Peyer's patch (tissue), 4 donors: ENCODE measurements at regions not wholly inside any gene's neighbourhood (a gene's known extent, or its start where the extent isn't known, plus 50 kb on each side); places are given as distances from the start of the nearest gene placed in this dataset.

ENCODE experiments used
- DNase-seq, 3 donors: peaks; one replicate each; pipeline ENCODE4 v3.0.0-alpha.2; 2017 to 2019
- H3K27ac ChIP-seq, 4 donors: fragments of 200-600 bp; sonication (generic); one replicate each; pipeline ENCODE4 v1.5.1; 2016 to 2019
- H3K27me3 ChIP-seq, 2 donors: fragments of 200-600 bp; sonication (generic); one replicate each; pipeline ENCODE4 v1.5.1; 2019
- H3K36me3 ChIP-seq, 3 donors: fragments of 200-600 bp; sonication (generic); one replicate each; pipeline ENCODE4 v1.5.1; 2016 to 2019
- H3K4me1 ChIP-seq, 4 donors: fragments of 200-600 bp; sonication (generic); one replicate each; pipeline ENCODE4 v1.5.1; 2016 to 2019
- H3K4me3 ChIP-seq, 4 donors: fragments of 200-600 bp; sonication (generic); 1 replicate in 3 of 4; 2 replicates in 1 of 4; pipeline ENCODE4 v1.5.1; 2016 to 2019; ENCODE audit warnings: mild to moderate bottlenecking in 1 of 4
- H3K9me3 ChIP-seq, 4 donors: fragments of 200-600 bp; sonication (generic); one replicate each; pipeline ENCODE4 v1.5.1; 2016 to 2019; ENCODE audit warnings: mild to moderate bottlenecking in 1 of 4
- CTCF ChIP-seq, 6 experiments: fragments of 450-650 bp in 4 of 6; fragments of 200-600 bp in 2 of 6; sonication (generic) in 1 of 6; IDR thresholded peaks; one replicate each; pipeline ENCODE4 v1.5.1; 2017 to 2019; ENCODE audit warnings: antibody characterized with exemption in 6 of 6, mild to moderate bottlenecking in 3 of 6, moderate library complexity in 1 of 6
- POLR2A ChIP-seq, 2 donors: fragments of 450-650 bp; IDR thresholded peaks; one replicate each; pipeline ENCODE4 v1.5.1; 2017; ENCODE audit warnings: antibody characterized with exemption in 2 of 2, mild to moderate bottlenecking in 2 of 2, moderate library complexity in 2 of 2

- no peak overlapping the region for H3K4me3 ChIP-seq
- H3K27ac ChIP-seq: no peak overlapping the region
- H3K4me1 ChIP-seq: no peaks in the 10 kb centered on the region
- no peaks in the 10 kb centered on the region for H3K9me3 ChIP-seq
- no peak for DNase-seq
- H3K36me3 ChIP-seq: no peaks in the 10 kb centered on the region
- H3K27me3 ChIP-seq: no peaks in the 10 kb centered on the region
- TF ChIP-seq CTCF (IDR thresholded peaks at IDR 0.05): no peak
- TF ChIP-seq POLR2A (IDR thresholded peaks at IDR 0.05): no peak
These were observed 745.6 kb upstream of the FAM241A start for GRCh38 chr4:111399623-111400022.

GRCh38 chr4:111400741-111401140 lies 744.5 kb upstream of the FAM241A start:
- Histone ChIP-seq H3K4me1 (no peaks in the 10 kb centered on the region), H3K27ac (no peak overlapping the region), H3K27me3 (no peaks in the 10 kb centered on the region), H3K36me3 (no peaks in the 10 kb centered on the region), H3K9me3 (no peaks in the 10 kb centered on the region), H3K4me3 (no peak overlapping the region)
- DNase-seq: no peak
- TF ChIP-seq CTCF (IDR thresholded peaks at IDR 0.05): no peak
- no peak for TF ChIP-seq POLR2A (IDR thresholded peaks at IDR 0.05)

GRCh38 chr4:111404673-111405072 lies 740.6 kb upstream of the FAM241A start:
- no peak for DNase-seq
- Histone ChIP-seq H3K36me3 (no peaks in the 10 kb centered on the region), H3K27me3 (no peaks in the 10 kb centered on the region), H3K4me1 (no peaks in the 10 kb centered on the region), H3K4me3 (no peak overlapping the region), H3K9me3 (no peaks in the 10 kb centered on the region), H3K27ac (no peak overlapping the region)
- TF ChIP-seq CTCF (IDR thresholded peaks at IDR 0.05) (no peak), POLR2A (IDR thresholded peaks at IDR 0.05) (no peak)

- no peaks in the 10 kb centered on the region for H3K4me1 ChIP-seq
These were observed 739.3 kb upstream of the FAM241A start for GRCh38 chr4:111405989-111406388.

GRCh38 chr4:111410571-111410970 lies 734.7 kb upstream of the FAM241A start:
- no peaks in the 10 kb centered on the region for H3K9me3 ChIP-seq
- DNase-seq: no peak
- no peaks in the 10 kb centered on the region for H3K27me3 ChIP-seq
- H3K27ac ChIP-seq: no peak overlapping the region
- H3K4me1 ChIP-seq: no peaks in the 10 kb centered on the region
- H3K36me3 ChIP-seq: no peaks in the 10 kb centered on the region
- TF ChIP-seq POLR2A (IDR thresholded peaks at IDR 0.05) (no peak), CTCF (IDR thresholded peaks at IDR 0.05) (no peak)
- H3K4me3 ChIP-seq: no peak overlapping the region

More at GRCh38 chr4:111405989-111406388, 739.3 kb upstream of the FAM241A start:
- TF ChIP-seq POLR2A (IDR thresholded peaks at IDR 0.05): no peak
- Histone ChIP-seq H3K27me3 (no peaks in the 10 kb centered on the region), H3K36me3 (no peaks in the 10 kb centered on the region), H3K27ac (no peak overlapping the region), H3K4me3 (no peak overlapping the region), H3K9me3 (no peaks in the 10 kb centered on the region)
- DNase-seq: no peak

- TF ChIP-seq CTCF (IDR thresholded peaks at IDR 0.05) (no peak), POLR2A (IDR thresholded peaks at IDR 0.05) (no peak)
- H3K4me3 ChIP-seq: no peak overlapping the region
- no peaks in the 10 kb centered on the region for H3K27me3 ChIP-seq
- H3K27ac ChIP-seq: no peak overlapping the region
- H3K36me3 ChIP-seq: no peaks in the 10 kb centered on the region
- no peak for DNase-seq
- no peaks in the 10 kb centered on the region for H3K4me1 ChIP-seq
- no peaks in the 10 kb centered on the region for H3K9me3 ChIP-seq
These were observed 727.7 kb upstream of the FAM241A start for GRCh38 chr4:111417521-111417920.
